ACC112 (cell line): ENCODE measurements at regions not wholly inside any gene's neighbourhood (a gene's known extent, or its start where the extent isn't known, plus 50 kb on each side); places are given as distances from the start of the nearest gene placed in this dataset.

ENCODE experiments used
- H2AFZ ChIP-seq: fragments of 200-600 bp; sonication (generic); one replicate; pipeline ENCODE4 v1.6.0; 2017; ENCODE audit warnings: antibody characterized with exemption, low read length; ENCODE audit not compliant: unreplicated experiment
- H3K27ac ChIP-seq: fragments of 200-600 bp; sonication (generic); 2 replicates; pipeline ENCODE4 v1.5.1; 2014; ENCODE audit warnings: low read depth, mild to moderate bottlenecking, antibody characterized with exemption, low read length, moderate library complexity
- H3K27me3 ChIP-seq: fragments of 200-600 bp; sonication (generic); 2 replicates; pipeline ENCODE4 v1.6.1; 2014; ENCODE audit warnings: mild to moderate bottlenecking, antibody characterized with exemption, low read length, moderate library complexity, mixed read lengths; ENCODE audit not compliant: insufficient read depth
- H3K36me3 ChIP-seq: fragments of 200-600 bp; sonication (generic); 2 replicates; pipeline ENCODE4 v1.6.1; 2016; ENCODE audit warnings: mild to moderate bottlenecking, antibody characterized with exemption, low read length, moderate library complexity, mixed read lengths; ENCODE audit not compliant: insufficient read depth
- H3K4me1 ChIP-seq: fragments of 200-600 bp; sonication (generic); one replicate; pipeline ENCODE4 v1.6.1; 2016; ENCODE audit warnings: low read length, mixed read lengths; ENCODE audit not compliant: insufficient read depth, unreplicated experiment, control insufficient read depth
- H3K4me3 ChIP-seq: fragments of 200-600 bp; sonication (generic); 2 replicates; pipeline ENCODE4 v1.5.1; 2014; ENCODE audit warnings: mild to moderate bottlenecking, low read depth, low read length
- H3K79me2 ChIP-seq: fragments of 200-600 bp; sonication (generic); one replicate; pipeline ENCODE4 v1.6.0; 2016; ENCODE audit warnings: low read length; ENCODE audit not compliant: control insufficient read depth, unreplicated experiment, insufficient read depth

DNA sequence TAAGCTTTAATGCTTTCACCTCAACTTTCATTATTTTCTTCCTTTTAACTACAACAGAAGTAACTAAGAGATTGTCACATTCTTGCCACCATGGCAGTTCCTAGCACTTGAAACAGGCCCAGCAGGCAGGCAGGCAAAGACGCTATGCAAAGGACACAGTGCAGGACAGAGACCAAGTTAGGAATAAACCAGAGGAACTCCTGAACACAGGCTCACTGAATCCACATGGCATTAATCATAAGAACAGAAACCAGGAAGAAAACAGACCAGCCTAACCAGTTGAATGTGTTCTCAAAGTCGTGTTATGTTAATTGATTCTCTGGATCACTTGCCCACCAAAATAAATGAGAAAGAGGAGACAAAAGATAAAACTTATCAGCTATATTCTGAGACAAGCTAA lies 397.6 kb downstream of the TBL1XR1 start:
- no peaks in the 10 kb centered on the region for H3K79me2 ChIP-seq
- peaks cover 12% of the 10 kb centered on the region; the same call in 1 of the 2 replicates for H3K27me3 ChIP-seq
- no peaks in the 10 kb centered on the region for H3K36me3 ChIP-seq
- no peak overlapping the region for H2AFZ ChIP-seq
- H3K27ac ChIP-seq = no peak overlapping the region
- H3K4me3 ChIP-seq = no peak overlapping the region
- H3K4me1 ChIP-seq = no peaks in the 10 kb centered on the region

- Histone ChIP-seq H3K27ac (no peak overlapping the region), H2AFZ (no peak overlapping the region), H3K27me3 (peaks cover 12% of the 10 kb centered on the region; the same call in 1 of the 2 replicates), H3K79me2 (no peaks in the 10 kb centered on the region), H3K4me3 (no peak overlapping the region), H3K4me1 (no peaks in the 10 kb centered on the region), H3K36me3 (no peaks in the 10 kb centered on the region)
Measured at GRCh38 chr3:176798680-176799079, 398.6 kb downstream of the TBL1XR1 start.

DNA sequence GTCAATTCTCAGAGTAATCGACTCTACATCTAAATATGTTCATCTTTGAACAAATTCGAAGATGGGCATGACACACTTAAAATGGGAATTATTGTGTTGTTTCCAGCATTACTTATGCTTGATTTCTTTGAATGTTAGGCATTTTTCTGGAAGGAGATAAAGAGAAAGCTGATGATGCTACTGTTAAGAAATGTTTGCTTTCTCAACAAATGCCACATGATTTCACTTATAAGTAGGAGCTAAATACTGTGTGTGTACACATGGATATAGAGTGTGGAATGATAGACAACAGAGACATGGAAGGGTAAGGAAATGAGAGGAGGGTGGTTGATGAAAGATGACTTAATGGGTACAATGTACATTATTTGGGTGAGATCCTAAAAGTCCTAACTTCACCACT lies 400.9 kb downstream of the TBL1XR1 start:
- no peak overlapping the region for H2AFZ ChIP-seq
- no peak overlapping the region for H3K27ac ChIP-seq
- no peak overlapping the region for H3K4me3 ChIP-seq
- no peaks in the 10 kb centered on the region for H3K36me3 ChIP-seq
- no peaks in the 10 kb centered on the region for H3K79me2 ChIP-seq
- no peaks in the 10 kb centered on the region for H3K4me1 ChIP-seq
- H3K27me3 ChIP-seq = 0 out of 2 replicates have a peak, but pooled peaks cover 7% of the 10 kb centered on the region

DNA sequence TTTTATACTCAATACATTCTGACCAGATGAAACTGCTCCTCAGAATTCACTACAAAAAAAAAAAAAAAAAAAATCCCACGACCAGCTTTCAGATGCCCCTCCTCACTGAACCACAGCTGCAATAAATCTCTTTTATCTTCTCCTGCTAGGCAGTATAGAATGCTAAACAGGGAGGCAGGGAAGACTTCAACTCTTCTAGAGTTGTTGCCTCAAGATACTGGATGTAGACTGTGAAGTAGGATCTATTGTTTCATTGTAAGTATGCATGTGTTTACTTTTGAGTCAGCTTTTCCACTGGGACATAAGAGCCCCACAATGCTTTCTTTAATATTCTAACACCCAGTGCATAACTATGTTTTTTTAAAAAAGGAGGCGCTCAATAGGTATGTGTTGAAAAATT lies 401.4 kb downstream of the TBL1XR1 start:
- Histone ChIP-seq H3K27ac (no peak overlapping the region), H3K79me2 (no peaks in the 10 kb centered on the region), H2AFZ (no peak overlapping the region), H3K4me1 (no peaks in the 10 kb centered on the region), H3K36me3 (no peaks in the 10 kb centered on the region), H3K4me3 (no peak overlapping the region), H3K27me3 (0 out of 2 replicates have a peak, but pooled peaks cover 7% of the 10 kb centered on the region)

DNA sequence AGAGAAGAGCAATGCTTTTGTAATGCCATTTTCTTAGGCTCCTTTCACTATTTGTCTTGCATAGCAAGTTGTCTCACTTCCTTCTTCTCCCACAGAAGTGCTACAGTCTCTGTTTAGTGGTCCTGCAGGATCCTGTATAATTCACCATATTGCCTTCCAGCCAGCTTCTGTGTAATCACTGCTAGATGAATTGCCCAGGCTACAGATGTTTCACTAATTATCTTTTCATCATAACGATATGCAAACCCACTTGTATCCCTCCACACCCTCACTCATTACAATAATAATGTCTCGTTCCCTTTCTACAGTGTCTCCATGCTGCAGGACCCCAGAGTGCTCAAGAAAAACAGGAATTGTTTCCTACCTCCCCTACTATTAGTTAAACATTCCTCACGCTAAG lies 402.9 kb downstream of the TBL1XR1 start:
- H3K27ac ChIP-seq = no peak overlapping the region
- no peaks in the 10 kb centered on the region for H3K4me1 ChIP-seq
- H3K4me3 ChIP-seq = no peak overlapping the region

DNA sequence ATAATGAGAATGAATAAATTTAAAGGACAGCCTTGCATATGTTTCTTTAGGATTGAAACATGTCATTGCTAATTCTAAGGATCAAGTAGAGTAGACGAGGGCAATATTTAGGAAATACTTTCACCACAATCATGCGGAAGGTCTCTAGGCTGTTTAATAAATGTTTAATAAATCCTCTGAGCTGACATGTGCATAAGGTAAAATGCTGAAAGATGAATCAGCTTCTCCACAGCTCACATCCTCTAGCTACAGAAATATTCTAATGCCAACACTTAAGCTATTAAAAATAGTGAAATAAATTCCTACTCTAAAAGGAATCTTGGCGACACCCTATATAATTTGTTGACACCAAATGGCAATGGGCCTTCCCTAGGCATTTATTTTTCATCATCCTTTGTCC lies 407.3 kb downstream of the TBL1XR1 start:
- no peaks in the 10 kb centered on the region for H3K27me3 ChIP-seq
- no peak overlapping the region for H3K4me3 ChIP-seq
- H2AFZ ChIP-seq = no peak overlapping the region
- no peak overlapping the region for H3K27ac ChIP-seq
- no peaks in the 10 kb centered on the region for H3K4me1 ChIP-seq
- no peaks in the 10 kb centered on the region for H3K79me2 ChIP-seq
- H3K36me3 ChIP-seq = no peaks in the 10 kb centered on the region

More for the DNA sequence above, 402.9 kb downstream of the TBL1XR1 start:
- no peaks in the 10 kb centered on the region for H3K27me3 ChIP-seq
- H3K79me2 ChIP-seq = no peaks in the 10 kb centered on the region
- no peaks in the 10 kb centered on the region for H3K36me3 ChIP-seq
- no peak overlapping the region for H2AFZ ChIP-seq

GRCh38 chr3:176789281-176789705 lies 408.0 kb downstream of the TBL1XR1 start:
- H3K36me3 ChIP-seq = no peaks in the 10 kb centered on the region
- no peak overlapping the region for H2AFZ ChIP-seq
- no peaks in the 10 kb centered on the region for H3K27me3 ChIP-seq
- H3K79me2 ChIP-seq = no peaks in the 10 kb centered on the region
- H3K4me1 ChIP-seq = no peaks in the 10 kb centered on the region
- H3K4me3 ChIP-seq = no peak overlapping the region
- no peak overlapping the region for H3K27ac ChIP-seq

DNA sequence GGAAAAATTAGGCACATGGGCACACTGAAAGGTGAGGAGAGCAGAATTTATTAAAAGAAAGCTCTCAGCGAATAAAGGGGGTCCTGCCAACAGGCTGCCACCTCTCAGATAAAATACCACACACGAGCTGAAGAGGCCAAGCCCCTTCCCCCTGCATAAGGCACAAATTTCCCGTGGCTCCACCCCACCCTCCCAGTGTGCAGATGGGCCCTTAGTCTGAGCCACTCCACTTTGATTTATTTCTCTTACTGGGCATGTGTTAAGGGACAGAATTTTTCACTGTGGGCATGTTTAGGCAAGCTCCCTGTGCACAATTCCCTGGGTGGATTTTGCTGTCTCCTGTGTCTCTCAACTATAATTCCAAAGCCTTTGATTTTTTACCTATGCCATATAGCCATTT lies 409.8 kb downstream of the TBL1XR1 start:
- H2AFZ ChIP-seq = no peak overlapping the region
- no peaks in the 10 kb centered on the region for H3K27me3 ChIP-seq
- no peaks in the 10 kb centered on the region for H3K4me1 ChIP-seq
- H3K79me2 ChIP-seq = no peaks in the 10 kb centered on the region
- H3K4me3 ChIP-seq = no peak overlapping the region
- H3K27ac ChIP-seq = no peak overlapping the region
- H3K36me3 ChIP-seq = no peaks in the 10 kb centered on the region

DNA sequence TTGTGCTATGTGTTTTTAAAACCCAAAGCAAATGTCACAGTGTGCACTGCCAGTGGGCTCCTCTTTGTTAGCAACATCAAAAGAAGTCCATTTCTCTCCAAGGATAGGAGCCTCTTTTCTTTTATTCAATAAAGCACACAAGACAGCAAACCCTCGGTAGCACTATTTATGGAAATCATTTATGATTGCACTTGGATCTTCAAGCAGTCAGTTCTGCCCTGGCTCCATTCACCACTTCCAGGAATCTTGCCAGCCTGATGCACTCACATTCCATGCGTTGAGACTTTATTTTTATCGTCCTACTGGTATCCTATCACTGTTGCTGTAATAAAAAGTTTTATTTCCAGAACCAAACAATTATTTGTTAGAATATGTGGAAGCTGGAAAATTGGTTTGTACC lies 412.1 kb downstream of the TBL1XR1 start:
- Histone ChIP-seq H3K27ac (no peak overlapping the region), H3K36me3 (no peaks in the 10 kb centered on the region), H3K4me1 (no peaks in the 10 kb centered on the region), H3K4me3 (no peak overlapping the region), H2AFZ (no peak overlapping the region), H3K27me3 (0 out of 2 replicates have a peak, but pooled peaks cover 3% of the 10 kb centered on the region), H3K79me2 (no peaks in the 10 kb centered on the region)

DNA sequence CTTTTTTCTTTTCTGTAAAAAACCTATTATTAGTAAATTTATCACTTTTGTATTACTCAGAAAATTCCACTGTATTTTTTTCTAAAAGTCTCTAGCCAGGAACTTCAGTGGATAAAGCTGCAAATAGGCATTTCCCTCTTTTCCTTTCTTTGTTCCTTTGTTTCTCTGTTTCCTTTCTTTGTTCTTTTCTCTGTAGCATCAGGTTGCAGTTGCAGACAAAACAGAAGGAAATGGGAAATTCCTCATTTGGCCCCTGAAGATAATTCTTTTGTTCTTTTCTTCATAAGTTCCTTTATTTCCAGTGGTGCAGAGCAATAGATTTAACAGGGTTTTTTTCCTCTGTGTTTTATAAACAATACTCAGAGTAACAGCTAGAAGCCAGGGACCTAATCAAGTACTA lies 416.5 kb downstream of the TBL1XR1 start:
- Histone ChIP-seq H2AFZ (no peak overlapping the region), H3K4me3 (no peak overlapping the region), H3K36me3 (no peaks in the 10 kb centered on the region), H3K4me1 (no peaks in the 10 kb centered on the region), H3K27ac (no peak overlapping the region), H3K79me2 (no peaks in the 10 kb centered on the region), H3K27me3 (0 out of 2 replicates have a peak, but pooled peaks cover 3% of the 10 kb centered on the region)

- Histone ChIP-seq H3K4me1 (no peaks in the 10 kb centered on the region), H3K79me2 (no peaks in the 10 kb centered on the region), H3K27me3 (0 out of 2 replicates have a peak, but pooled peaks cover 3% of the 10 kb centered on the region), H2AFZ (no peak overlapping the region), H3K4me3 (no peak overlapping the region), H3K27ac (no peak overlapping the region), H3K36me3 (no peaks in the 10 kb centered on the region)
Measured at GRCh38 chr3:176776622-176777175, 420.6 kb downstream of the TBL1XR1 start.
